ENCODE measurements at regions not wholly inside any gene's neighbourhood (a gene's known extent, or its start where the extent isn't known, plus 50 kb on each side); places are given as distances from the start of the nearest gene placed in this dataset.

DNA sequence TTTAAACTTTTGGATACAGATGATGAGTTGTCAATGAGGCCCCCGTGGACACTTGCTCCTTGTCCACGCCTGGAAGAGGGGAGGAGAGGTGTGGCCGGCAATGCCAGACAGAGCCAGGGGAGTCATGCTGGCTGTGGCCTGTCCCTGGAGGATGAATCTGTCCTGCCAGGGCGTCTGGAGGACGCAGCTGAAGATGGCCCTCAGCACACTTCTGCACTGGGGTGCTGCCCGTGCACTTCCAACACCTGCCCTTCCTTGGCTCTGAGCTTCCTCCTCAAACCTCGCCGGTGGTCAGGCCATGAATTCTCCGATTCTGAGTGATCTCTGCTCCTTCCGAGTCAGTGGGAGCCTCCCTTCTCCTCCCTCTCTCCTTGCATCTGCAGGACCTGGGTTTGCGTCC, 56.4 kb downstream of the KCNF1 start:
- Histone ChIP-seq H3K27ac (ENCODE audit: low read depth, low read length) (no peak overlapping the region), H3K36me3 (ENCODE audit: insufficient read depth, low read length) (no peaks in the 10 kb centered on the region), H3K27me3 (ENCODE audit: insufficient read depth, low read length) (peaks cover 55% of the 10 kb centered on the region), H3K4me2 (ENCODE audit: insufficient read depth, low read length) (no peak overlapping the region), H3K4me3 (ENCODE audit: insufficient read depth, low read length) (no peak overlapping the region), H3K4me1 (ENCODE audit: insufficient read depth, low read length) (no peaks in the 10 kb centered on the region), H3K9me3 (ENCODE audit: low read depth, low read length) (no peaks in the 10 kb centered on the region), H4K20me1 (ENCODE audit: insufficient read depth, low read length) (no peaks in the 10 kb centered on the region), H2AFZ (ENCODE audit: low read length) (no peak overlapping the region), H3K79me2 (ENCODE audit: insufficient read depth, low read length) (no peaks in the 10 kb centered on the region)
- TF ChIP-seq, protein P1, sequence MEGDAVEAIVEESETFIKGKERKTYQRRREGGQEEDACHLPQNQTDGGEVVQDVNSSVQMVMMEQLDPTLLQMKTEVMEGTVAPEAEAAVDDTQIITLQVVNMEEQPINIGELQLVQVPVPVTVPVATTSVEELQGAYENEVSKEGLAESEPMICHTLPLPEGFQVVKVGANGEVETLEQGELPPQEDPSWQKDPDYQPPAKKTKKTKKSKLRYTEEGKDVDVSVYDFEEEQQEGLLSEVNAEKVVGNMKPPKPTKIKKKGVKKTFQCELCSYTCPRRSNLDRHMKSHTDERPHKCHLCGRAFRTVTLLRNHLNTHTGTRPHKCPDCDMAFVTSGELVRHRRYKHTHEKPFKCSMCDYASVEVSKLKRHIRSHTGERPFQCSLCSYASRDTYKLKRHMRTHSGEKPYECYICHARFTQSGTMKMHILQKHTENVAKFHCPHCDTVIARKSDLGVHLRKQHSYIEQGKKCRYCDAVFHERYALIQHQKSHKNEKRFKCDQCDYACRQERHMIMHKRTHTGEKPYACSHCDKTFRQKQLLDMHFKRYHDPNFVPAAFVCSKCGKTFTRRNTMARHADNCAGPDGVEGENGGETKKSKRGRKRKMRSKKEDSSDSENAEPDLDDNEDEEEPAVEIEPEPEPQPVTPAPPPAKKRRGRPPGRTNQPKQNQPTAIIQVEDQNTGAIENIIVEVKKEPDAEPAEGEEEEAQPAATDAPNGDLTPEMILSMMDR (IDR thresholded peaks at IDR 0.05; ENCODE audit: extremely low read depth, low read depth, low read length) = no peak
- DNase-seq (ENCODE audit: insufficient read length, low spot score, missing footprints) = no peak

DNA sequence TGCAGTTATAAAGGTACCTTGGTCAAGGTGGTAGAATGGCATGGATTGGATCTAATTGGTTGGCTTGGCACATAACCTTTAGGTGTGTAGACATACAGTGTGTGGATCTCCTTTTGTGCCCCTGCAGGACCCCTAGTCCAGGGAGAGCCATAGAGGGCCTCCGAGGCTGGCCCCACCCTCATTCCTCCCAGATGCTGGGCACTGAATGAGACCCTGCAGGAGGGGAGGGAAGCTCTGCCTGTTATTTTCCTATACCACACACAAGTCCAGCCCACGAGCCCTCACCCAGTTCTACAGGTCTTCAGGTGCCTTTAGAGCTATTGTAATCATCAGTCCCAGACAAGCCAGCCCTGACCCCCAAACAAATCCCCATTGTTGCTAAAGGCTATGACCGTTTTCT, 58.9 kb downstream of the KCNF1 start:
- H3K9me3 ChIP-seq (ENCODE audit: low read depth, low read length) = no peaks in the 10 kb centered on the region
- no peak overlapping the region for H3K4me2 ChIP-seq (ENCODE audit: insufficient read depth, low read length)
- no peaks in the 10 kb centered on the region for H3K36me3 ChIP-seq (ENCODE audit: insufficient read depth, low read length)
- H3K27me3 ChIP-seq (ENCODE audit: insufficient read depth, low read length) = peaks cover 50% of the 10 kb centered on the region
- no peaks in the 10 kb centered on the region for H3K4me1 ChIP-seq (ENCODE audit: insufficient read depth, low read length)
- H2AFZ ChIP-seq (ENCODE audit: low read length) = no peak overlapping the region
- no peak for DNase-seq (ENCODE audit: insufficient read length, low spot score, missing footprints)
- no peaks in the 10 kb centered on the region for H3K79me2 ChIP-seq (ENCODE audit: insufficient read depth, low read length)
- H3K27ac ChIP-seq (ENCODE audit: low read depth, low read length) = no peak overlapping the region
- no peak overlapping the region for H3K4me3 ChIP-seq (ENCODE audit: insufficient read depth, low read length)
- TF ChIP-seq, protein P1 (IDR thresholded peaks at IDR 0.05; ENCODE audit: extremely low read depth, low read depth, low read length) = no peak
- no peaks in the 10 kb centered on the region for H4K20me1 ChIP-seq (ENCODE audit: insufficient read depth, low read length)

DNA sequence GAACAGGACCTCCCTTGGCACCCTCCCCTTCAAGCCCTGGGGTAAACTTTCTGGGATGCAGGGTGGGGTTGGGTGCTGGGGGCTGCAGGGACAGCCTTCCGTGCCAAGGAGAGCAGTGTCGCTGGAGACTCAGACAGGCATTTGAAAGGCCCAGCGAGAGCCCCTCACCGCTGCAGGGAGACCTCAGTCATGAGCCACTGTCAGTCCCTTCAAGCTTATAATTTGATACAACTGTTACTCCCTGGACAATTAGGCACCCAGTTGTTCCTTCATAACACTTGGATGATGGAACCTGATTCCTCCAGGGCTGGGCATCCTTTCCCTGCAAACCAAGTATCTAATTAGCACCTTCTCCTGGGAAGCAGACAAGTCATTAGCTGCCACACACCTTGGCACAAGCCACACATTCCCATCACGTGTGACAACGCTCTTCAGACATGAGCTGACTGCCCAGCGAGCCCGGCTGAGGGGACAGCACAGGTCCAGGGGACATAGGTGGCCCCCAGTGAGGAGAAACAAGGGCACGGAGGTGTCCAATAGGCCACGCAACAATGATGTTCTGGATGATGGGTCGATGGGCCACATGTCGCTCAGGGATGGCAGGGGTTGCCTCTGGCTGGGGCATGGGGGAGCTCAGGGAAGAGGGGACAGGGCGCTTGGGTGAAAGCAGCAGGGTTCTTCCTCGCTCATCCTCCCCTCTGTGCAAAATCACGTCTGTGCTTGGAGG, 59.6 kb downstream of the KCNF1 start:
- H3K4me2 ChIP-seq (ENCODE audit: insufficient read depth, low read length) = no peak overlapping the region
- no peaks in the 10 kb centered on the region for H3K4me1 ChIP-seq (ENCODE audit: insufficient read depth, low read length)
- TF ChIP-seq, protein P1 (IDR thresholded peaks at IDR 0.05; ENCODE audit: extremely low read depth, low read depth, low read length) = no peak
- no peaks in the 10 kb centered on the region for H4K20me1 ChIP-seq (ENCODE audit: insufficient read depth, low read length)
- H3K27me3 ChIP-seq (ENCODE audit: insufficient read depth, low read length) = peaks cover 44% of the 10 kb centered on the region
- no peaks in the 10 kb centered on the region for H3K79me2 ChIP-seq (ENCODE audit: insufficient read depth, low read length)
- no peak overlapping the region for H3K27ac ChIP-seq (ENCODE audit: low read depth, low read length)
- no peaks in the 10 kb centered on the region for H3K36me3 ChIP-seq (ENCODE audit: insufficient read depth, low read length)
- no peak overlapping the region for H2AFZ ChIP-seq (ENCODE audit: low read length)
- no peak overlapping the region for H3K4me3 ChIP-seq (ENCODE audit: insufficient read depth, low read length)
- DNase-seq (ENCODE audit: insufficient read length, low spot score, missing footprints) = no peak
- no peaks in the 10 kb centered on the region for H3K9me3 ChIP-seq (ENCODE audit: low read depth, low read length)

DNA sequence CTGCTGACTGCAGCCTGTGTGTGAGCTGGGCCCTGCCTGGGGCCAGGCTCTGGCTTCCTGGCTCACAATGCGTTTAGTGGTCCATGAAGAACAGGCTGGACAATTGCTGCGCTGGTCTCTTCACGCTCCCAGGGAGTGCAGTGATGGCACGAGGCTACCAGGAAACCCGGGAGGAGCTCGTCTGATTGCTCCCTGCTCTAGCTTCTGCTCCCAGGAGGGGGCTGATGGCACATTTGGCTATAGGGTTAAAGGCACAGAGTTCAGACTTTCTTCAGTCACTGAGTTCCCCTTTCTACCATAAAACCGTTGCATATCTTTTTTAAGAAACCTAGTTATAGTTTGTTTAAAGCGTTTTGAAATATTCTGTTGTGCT, 60.1 kb downstream of the KCNF1 start:
- no peak overlapping the region for H2AFZ ChIP-seq (ENCODE audit: low read length)
- no peaks in the 10 kb centered on the region for H3K79me2 ChIP-seq (ENCODE audit: insufficient read depth, low read length)
- no peaks in the 10 kb centered on the region for H4K20me1 ChIP-seq (ENCODE audit: insufficient read depth, low read length)
- H3K4me2 ChIP-seq (ENCODE audit: insufficient read depth, low read length) = no peak overlapping the region
- TF ChIP-seq, protein P1 (IDR thresholded peaks at IDR 0.05; ENCODE audit: extremely low read depth, low read depth, low read length) = no peak
- H3K27ac ChIP-seq (ENCODE audit: low read depth, low read length) = no peak overlapping the region
- H3K9me3 ChIP-seq (ENCODE audit: low read depth, low read length) = no peaks in the 10 kb centered on the region
- H3K27me3 ChIP-seq (ENCODE audit: insufficient read depth, low read length) = peaks cover 39% of the 10 kb centered on the region
- no peaks in the 10 kb centered on the region for H3K36me3 ChIP-seq (ENCODE audit: insufficient read depth, low read length)
- H3K4me1 ChIP-seq (ENCODE audit: insufficient read depth, low read length) = no peaks in the 10 kb centered on the region
- no peak overlapping the region for H3K4me3 ChIP-seq (ENCODE audit: insufficient read depth, low read length)
- DNase-seq (ENCODE audit: insufficient read length, low spot score, missing footprints) = no peak

Data from osteoblast (primary cell).